GM21367 (cell line): ENCODE measurements at regions not wholly inside any gene's neighbourhood (a gene's known extent, or its start where the extent isn't known, plus 50 kb on each side); places are given as distances from the start of the nearest gene placed in this dataset.

ENCODE experiments used
- ATAC-seq: cut with Tn5 transposase; IDR thresholded peaks from one replicate; pipeline ENCODE4 v1.9.1; 2021; ENCODE audit not compliant: unreplicated experiment

DNA sequence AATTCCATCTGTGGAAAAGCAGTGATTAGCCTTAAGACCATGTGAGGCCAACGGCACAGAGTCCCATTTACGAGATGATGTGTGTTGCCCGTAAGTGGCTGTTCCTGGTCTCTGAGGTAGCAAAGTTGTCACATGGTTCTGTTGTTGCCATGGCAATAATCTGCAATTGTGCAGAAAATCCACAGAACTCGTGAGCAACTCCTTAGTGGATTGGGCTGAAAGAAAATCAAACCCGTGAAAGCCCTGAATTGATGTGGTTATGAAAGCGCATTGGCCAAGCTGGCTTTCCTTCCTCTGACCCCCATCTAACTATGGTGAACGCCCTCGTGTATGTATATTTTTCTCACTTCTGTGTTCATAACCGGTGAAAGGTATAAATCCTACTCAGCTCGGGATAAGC lies 614.7 kb downstream of the EBF1 start:
- ATAC-seq = no peak

DNA sequence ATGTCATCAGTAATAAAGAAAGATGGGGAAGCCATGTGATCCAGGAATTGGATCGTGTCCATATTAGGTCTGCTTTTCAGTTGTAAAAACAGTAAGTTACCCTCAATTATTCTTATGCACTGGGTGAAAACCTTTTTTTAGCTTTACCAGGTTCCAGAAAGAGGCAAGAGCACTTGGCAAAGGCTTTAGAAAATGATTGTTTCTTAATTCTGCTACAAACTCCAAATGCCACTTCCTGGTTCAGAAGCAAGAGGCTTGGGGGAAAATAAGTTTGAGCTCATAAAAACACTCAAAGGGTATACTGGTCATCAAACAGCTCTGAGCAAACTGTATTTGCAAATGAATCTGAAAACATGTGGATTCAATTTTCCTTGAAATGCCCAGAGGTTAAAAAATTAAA lies 615.6 kb downstream of the EBF1 start:
- ATAC-seq = no peak

DNA sequence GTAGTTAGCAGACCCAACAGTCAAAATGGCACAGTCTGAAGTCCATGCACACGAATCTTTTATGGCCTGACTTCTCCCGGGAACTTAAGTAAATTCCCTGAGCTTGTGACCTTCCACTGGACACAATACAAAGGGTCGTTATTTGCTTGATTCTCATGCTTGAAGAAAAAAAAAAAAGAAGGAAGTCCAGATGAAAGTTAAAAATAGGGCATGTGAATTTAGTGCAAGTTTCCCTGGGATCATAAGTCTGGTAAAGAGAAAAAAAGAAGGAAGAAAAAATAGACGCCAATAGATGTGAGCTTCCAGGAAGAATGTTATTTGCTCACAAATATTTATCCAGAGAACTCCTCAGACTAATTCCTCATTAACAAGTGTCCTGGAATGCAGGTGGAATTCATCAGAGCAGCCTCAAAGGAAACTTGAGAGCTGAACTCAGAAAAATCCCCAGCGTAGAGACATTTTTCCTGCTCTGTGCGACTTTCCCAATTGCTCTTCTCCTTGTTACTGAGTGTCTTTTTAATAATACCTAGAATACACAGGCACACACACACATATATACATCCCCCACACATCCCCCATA lies 616.3 kb downstream of the EBF1 start:
- ATAC-seq = no peak

DNA sequence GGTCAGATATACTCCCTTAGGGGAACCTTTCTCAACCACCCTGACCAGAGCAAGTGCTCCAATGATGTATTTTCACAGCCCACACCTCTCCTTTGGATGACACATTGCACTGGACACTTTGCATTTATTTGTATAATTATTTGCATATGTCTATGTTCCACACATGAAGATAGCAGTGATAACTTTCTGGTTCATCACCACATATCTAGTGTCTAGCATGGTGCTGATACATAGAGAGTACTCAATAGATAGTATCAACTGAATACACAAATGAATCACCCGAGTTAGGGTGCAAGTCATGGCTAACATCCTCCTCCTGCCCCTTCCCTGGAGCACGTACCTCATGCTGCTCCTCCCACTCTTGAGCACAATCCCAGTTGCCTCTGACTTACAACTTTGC lies 617.6 kb downstream of the EBF1 start:
- ATAC-seq = no peak

DNA sequence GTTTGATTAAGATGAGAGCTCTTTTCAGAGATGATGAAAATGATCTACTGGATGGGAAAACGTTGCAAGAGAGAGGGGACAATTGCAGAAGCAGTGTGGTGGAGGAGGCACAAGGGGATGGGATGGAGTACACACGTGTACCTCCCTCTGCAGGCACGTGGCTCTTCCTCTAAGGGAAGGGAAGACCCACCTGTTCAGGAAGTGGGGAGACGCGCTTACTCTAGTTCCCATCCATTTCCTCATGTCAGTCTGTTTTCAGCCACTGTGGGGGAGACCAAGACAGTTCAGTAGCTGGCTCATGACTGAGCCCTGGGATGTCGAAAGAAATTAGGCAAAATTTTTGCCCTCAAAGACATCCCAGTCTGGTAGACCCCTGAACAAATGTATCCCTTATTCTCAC lies 619.2 kb upstream of the CLINT1 start:
- ATAC-seq = no peak

DNA sequence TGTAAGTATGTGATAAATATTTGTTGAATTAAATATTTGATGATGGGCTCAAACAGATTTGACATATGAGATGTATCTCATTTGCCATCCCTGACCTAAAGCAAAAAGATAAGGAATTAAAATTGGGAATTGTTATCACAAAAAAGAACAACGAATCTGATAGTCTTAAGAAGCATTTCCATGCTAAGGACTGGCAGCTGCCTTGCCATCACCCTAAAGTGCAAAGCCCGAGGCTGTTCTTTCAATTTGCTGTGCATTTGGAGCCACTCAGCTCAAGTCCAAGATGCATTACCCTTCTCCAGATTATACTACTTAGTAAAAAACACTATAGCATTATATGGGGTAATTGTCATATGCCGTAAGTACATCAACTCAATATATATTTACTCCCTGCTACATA lies 618.3 kb upstream of the CLINT1 start:
- ATAC-seq = no peak

DNA sequence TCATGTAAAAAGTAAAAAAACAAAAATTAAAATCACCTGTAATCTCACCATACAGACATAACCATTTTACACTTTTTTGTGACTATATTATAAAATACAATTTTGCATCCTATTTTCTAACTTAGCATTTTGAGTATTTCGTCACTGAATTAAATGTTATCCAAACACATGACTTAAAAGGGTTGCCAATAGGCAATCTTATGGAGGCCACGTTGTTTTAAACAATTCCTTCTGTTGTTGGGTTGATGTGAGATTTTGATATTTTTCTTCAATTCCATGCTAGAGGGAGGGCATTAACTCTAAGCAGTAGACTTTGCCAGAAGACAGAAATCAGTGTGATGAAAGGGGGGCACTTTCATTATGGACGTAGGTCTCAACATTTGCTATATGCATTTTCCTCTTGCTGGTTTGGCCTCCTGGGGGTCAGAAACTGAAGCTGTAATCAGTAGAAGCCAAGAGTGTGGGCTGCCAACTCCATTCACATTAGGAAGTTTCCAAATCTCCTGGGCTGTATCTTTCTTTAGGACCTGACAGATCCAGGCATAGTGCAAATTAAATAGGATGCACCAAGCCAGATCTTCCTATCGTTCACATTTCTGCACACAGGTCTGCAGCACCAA lies 614.2 kb upstream of the CLINT1 start:
- ATAC-seq = no peak

DNA sequence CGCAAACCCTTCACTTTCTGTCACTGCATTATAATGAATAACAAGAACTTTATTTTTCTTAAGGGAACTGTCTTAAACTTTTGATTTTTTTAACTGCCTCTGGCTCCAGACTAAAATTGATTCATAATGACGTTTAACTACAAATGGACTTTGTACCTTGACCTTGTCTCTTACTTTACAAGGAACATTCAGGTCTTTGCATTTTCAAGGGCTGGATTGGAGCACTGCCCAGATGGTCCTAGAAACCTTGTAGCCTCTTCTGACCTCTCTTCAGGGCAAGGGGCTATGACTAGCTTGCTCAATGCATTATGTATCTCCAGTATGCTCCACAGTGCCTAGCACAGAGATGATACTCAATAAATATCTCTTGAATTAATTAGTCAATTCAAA lies 612.6 kb upstream of the CLINT1 start:
- no peak for ATAC-seq

DNA sequence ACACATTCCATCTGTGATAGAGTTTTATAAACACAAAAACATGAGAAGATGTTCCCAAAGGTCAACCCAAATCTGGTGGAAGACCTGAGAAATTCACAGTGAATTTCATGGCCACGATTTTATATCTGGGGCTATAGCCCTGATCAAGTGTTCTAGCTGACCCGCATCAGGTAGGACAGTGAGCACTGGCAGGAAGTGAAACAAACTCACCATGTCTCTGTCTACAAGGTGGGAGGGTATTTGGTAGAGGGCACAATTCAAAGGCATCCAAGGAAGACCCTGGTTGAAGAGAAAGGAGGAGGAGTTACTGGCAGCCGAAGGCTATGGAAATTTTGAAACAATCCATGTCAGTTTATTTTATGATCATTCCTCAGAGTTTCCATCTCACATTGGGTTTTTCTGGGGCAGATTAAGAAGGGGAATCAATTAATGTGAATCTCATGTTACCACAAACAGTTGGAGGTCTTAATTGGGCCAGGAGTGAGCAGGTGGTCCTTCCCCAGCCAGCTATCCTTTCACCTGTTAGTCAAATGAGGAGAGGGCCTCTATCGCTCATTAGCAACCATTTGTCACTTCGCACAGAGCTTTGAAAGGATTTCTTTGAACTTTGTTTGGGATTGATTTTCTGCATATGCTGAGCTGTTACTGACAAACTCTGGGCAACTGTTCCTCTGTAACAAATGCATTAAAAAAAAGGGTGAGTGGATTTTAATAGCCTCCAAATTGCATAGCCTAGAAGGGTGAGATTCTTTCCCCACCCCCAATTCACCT lies 612.0 kb upstream of the CLINT1 start:
- ATAC-seq = no peak

DNA sequence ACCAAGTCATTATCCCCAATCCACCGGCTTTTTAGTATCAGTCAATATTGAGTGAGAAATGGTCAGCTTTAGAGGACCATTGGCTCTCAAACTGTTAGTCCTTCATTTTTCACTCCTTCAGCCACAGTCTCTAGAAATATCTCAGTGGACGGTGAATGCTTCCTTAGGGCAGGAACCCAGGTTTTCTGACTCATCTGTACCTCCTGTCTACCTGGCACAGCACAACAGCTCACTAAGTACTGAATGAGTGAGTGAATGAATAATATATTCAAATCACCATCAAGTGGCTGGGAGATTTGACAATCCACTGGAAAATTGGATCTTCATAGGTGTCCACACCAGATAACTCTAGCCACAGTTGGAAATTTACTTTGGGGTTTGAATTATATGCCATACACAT lies 609.5 kb upstream of the CLINT1 start:
- ATAC-seq = no peak

DNA sequence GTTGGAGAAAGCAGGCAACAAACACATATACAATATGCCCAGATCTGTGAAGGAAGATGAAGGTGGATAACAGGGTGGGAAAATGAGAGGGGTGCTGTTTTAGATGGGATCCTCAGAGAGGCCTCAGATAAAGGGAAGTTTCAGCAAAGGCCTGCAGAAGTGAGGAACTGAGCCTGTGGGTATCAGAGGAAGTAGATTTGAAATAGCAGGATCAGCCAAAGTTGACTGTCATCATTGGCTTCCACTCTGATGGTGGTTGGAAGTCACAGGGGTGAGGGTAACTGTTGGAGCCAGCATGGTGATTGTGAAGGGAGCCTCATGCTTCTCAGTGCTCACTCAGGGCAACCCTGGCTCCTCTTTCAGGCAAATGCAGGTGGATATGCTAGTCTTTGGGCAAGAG lies 607.2 kb upstream of the CLINT1 start:
- no peak for ATAC-seq

DNA sequence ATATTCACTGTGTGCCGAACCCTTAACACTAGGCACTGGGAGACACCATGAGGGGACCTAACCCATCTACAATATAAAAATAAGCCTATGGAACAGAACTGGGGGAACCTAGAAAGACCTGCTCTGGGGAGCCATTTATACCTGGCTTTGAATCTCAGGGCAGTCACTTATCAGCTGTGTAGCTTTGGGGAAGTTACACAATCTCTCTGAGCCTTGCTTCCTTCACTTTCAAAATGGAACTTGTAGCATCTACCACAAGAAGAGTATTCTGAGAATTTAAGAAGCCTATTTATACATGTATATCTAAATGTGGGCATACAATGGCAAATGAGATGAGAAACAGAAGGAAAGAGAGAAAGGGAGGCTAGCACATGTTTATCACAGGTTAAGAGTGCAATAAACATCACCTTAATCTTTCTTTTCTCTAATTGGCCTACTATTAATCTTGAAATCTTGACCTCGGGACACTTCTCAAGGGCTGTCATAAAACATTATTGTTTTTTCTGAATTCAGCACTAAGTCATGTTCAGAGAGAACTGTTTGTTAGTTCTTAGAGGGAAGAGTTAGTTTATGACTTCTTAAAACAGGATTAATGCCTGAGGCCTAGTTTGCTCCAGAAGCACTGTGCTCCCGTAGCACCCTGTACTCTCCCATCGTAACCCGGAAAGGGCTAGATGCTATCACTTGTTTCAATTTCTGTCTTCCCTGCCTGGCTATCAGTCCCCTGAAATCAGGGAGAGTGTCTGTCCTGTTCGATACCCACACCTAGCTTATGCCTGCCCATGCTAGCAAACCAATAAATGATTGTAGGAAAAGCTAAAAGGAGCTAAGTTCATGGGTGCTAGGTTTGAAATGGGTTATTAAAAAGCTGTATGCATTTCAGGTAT lies 606.4 kb upstream of the CLINT1 start:
- ATAC-seq = no peak

DNA sequence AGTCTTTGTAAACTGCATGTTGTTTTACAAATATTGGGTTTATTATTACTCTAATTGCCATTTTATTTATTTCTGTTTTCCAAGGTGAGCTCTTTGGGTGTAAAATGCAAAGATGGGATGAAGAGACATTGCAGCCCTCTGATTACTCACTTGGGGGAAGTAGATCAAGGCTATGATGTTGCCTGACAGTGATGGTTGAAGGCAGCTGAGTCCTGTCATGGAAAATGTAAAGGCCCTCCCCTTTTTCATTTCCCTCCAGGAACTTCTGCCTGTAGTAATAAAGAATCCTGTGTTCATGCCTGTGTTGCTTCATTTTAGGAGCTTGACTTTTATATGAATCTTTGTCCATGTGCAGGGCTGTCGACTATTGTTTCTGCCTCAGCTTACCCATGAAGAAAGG lies 605.4 kb upstream of the CLINT1 start:
- ATAC-seq = no peak

DNA sequence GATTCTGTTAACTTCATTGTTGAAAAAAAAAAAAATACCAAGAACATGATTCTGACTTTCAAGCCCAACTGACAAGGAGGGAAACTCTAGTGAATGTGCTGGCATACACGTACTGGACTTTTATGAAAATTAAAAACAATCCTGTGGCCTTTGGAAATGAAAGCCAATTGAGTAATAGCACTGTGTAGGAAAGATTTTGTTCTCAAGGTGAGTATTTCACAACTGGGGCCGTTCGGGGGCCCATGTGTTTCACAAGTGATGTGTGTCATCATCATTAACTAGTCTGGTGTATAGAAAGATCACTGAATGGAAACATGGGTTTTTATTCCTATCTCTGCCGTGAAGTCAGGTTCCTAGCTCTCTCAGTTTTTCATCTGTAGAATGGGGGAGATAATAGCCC lies 605.0 kb upstream of the CLINT1 start:
- no peak for ATAC-seq

DNA sequence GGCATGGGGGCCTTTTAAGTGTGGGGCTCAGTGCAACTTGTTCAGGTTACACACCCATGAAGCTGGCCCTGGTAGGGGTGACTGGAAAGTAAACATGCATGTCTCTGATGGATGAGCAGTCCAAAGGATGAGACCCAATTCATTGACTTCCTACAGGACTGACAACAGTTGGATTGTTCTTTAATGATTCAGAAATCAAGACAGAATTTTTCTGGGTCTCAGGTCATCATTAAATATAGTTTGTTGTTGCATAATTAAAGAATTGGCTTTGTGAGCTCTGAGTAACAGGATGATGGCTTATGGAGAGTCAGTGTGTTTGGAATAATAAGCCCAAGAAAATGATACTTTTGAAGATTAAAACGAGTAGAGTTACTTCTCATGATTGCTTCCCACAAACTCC lies 604.2 kb upstream of the CLINT1 start:
- ATAC-seq = no peak

DNA sequence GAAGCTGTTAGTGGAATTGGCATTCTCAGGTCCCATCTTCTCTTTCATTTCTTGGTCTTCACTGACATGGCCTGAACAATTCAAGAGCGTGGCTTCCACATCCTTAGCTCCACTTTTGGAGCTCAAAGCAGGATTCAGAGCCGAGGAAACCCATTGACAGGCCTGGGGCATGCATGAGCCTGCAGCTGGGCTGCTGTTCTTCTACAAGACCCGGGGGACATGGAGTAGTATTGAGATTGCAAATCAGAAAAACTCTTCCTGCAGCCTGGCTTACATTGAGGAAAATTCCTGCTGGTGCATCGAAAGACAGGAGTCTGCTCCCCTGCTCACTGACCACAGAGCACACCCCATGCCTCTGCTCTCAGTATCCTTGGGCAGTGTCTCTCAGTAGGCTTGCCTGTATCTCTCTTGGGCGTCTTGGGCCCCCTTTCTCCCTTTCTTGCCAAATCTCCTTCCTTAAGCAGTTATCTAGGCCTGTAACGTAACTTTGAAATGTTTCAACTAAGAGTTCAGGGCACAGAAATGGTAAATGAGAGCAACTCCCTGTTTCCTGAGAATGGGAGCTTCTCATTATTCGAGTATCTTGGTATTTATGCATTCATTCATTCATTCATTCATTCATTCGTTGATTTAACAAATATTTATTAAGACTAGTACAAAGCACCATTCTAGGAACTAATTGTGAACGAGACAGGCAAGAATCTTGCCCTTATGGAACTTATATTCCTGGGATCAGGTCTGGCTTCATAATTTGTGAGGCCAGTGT lies 603.6 kb upstream of the CLINT1 start:
- ATAC-seq = no peak

DNA sequence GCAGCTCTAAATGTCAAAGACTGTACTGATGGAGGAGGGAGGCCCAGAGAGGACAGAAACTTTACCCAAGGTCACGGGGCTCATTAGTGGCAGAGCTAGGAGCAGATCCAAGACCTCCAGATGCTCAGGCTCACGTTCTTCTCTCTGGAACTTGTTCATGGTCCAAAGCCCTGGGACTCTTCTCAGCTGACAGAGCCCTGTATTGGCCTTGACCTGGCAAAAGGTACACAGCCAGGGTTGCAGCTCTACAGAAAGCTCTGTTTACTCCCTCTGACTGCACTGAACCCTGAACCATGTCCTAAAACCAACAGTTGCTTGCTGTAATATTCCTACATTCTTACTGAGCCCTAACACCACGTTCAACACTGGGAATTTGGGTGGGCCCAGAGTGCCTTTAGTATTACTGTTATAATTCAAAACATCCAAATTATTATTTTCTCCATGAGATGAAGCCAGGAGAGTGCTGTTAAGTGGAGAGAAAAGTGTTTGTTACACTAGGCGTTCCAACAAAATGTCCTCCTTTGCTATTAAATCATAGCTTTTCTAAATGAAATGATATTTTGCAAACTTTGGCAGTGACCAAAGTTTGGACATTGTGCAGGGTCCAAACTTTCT lies 602.4 kb upstream of the CLINT1 start:
- ATAC-seq = no peak

DNA sequence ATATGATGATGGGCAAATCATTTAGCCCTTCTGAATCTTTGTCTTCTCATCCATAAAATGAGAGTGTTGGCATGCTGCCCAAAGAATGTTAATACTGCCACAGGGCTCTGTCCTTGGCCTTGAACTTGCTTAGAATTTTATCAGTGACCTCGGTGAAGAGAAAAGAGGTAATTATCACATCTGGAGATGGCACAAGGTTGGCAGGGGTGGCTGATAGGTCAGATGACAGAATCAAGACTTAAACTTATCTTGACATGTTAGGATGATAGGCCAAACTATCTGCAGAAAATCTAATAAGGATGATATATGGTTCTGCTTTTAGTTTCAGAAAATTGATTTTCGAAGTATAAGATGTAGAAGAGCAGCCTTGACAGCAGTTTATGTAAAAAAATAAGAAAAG lies 599.1 kb upstream of the CLINT1 start:
- ATAC-seq = no peak

DNA sequence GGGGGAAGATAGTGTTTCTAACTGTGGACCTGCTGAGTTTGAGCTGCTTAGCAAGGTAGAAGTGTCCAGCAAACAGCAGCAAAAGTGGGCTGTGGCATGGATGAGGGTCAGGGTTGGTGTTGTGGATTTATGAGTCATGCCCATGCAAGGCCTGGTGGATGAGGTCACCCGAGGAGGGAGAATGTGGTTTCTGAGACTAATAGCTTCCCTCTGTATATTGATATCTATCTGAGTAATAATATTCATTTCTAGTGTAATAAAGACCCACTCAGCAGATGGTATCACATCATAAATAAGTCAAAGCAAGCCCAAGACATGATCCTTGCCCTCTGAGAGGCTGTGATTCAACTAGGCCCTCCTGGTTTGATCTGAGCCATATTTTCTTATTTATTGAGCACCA lies 597.8 kb upstream of the CLINT1 start:
- ATAC-seq = no peak

DNA sequence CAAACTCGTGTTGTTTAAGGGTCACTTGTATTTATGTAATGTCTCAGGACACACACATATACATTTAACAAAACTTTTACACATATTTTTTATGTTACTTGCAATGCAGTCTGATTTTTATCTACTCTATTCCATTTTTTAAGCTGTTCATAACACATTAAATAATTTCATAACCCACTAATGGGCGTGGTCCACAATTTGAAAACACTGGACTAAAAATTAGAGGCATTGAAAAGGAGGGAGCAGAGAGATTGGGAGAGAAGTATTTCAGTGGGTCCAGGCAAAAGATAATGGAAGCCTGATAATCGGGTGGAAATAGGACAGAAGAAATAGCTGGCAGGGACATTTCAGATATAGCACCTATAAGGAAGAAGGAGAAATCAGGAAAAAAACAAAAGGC lies 597.3 kb upstream of the CLINT1 start:
- ATAC-seq = no peak
